Muscle of leg (tissue), 3 donors: ENCODE measurements at regions not wholly inside any gene's neighbourhood (a gene's known extent, or its start where the extent isn't known, plus 50 kb on each side); places are given as distances from the start of the nearest gene placed in this dataset.
A peak's percentile ranks its signal among the peaks of the same experiment; 100 is the strongest.

Experiments
- DNase-seq: peaks from one replicate; pipeline ENCODE4 v3.0.0; 2013
- H3K27ac ChIP-seq: one replicate; pipeline ENCODE4 v1.5.1; 2013; ENCODE audit warnings: mild to moderate bottlenecking, low read length, control low read depth
- H3K27me3 ChIP-seq: one replicate; pipeline ENCODE4 v1.6.1; 2013; ENCODE audit warnings: low read length; ENCODE audit not compliant: control insufficient read depth, insufficient read depth
- H3K36me3 ChIP-seq: one replicate; pipeline ENCODE4 v1.6.1; 2013; ENCODE audit warnings: low read length; ENCODE audit not compliant: control insufficient read depth, insufficient read depth
- H3K4me1 ChIP-seq: one replicate; pipeline ENCODE4 v1.6.1; 2013; ENCODE audit warnings: low read length; ENCODE audit not compliant: control insufficient read depth, insufficient read depth
- H3K4me3 ChIP-seq: one replicate; pipeline ENCODE4 v1.5.1; 2013; ENCODE audit warnings: low read length, control low read depth
- H3K9me3 ChIP-seq: replicated peaks from 2 replicates; pipeline ENCODE4 v1.6.1; 2013; ENCODE audit warnings: low read depth, low read length; ENCODE audit not compliant: control insufficient read depth
- WGBS: methylation state at CpG from one replicate; pipeline ENCODE4 v1.1.5; 2013; ENCODE audit warnings: missing lambda C conversion rate; ENCODE audit not compliant: insufficient coverage; 5-methylcytosine and 5-hydroxymethylcytosine counted together

DNA sequence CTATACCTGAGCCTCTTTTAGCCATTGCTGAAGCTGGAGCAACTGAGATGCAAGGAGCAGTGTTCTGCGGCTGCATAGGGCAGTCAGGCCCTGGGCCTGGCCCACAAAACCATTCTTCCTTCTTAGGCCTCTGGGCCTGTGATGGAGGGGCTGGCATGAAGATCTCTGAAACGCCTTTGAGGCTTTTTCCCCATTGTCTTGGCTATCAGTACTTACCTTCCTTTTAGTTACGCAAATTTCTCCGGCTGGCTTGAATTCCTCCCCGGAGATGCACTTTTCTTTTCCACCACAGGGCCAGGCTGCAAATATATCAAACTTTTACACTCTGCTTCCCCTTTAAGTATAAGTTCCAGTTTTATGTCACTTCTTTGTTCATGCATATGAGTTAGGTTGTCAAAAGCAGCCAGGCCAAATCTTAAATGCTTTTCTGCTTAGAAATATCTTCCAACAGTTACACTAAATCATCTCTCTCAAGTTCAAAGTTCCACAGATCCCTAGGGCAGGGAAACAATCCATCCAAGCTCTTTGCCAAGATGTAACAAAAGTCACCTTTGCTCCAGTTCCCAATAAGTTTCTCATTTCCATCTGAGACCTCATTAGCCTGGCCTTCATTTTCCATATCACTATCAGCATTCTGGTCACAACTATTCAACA is 194.4 kb upstream of the PCDH7 start:
- 47% methylated on average over 4 of the region's 5 CpGs for WGBS
- Histone ChIP-seq H3K36me3 (no peaks in the 10 kb centered on the region), H3K9me3 (no peaks in the 10 kb centered on the region), H3K4me1 (no peaks in the 10 kb centered on the region), H3K4me3 (no peak overlapping the region), H3K27me3 (no peaks in the 10 kb centered on the region), H3K27ac (no peak overlapping the region)
- peak; percentile 47 for DNase-seq

GRCh38 chr4:30535255-30535654 is 184.9 kb upstream of the PCDH7 start:
- H3K4me1 ChIP-seq: no peaks in the 10 kb centered on the region
- H3K4me3 ChIP-seq: no peak overlapping the region
- H3K27me3 ChIP-seq: no peaks in the 10 kb centered on the region
- H3K9me3 ChIP-seq: peaks cover 2% of the 10 kb centered on the region
- DNase-seq: no peak
- H3K27ac ChIP-seq: no peak overlapping the region
- H3K36me3 ChIP-seq: no peaks in the 10 kb centered on the region
- no CpG with 5 or more reads among the region's 3 CpGs for WGBS

DNA sequence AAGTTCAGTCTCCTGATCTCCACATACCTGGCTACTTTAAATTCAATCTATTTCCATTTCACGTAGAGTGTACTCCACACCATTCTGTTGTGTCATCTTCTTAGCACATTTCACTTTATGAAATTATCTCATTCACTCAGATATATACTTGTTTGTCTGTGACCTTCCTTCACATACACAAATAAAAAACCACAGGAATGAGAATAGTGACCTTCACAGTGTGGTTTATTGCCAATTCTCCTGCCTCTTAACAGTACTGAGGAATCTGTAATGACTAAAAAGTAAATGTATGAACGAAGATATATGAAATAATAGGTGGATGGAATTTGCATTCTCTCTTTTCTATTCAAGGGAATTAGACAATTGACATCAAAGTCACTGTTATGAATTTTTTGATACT is 183.9 kb upstream of the PCDH7 start:
- 100% methylated on average over 1 of the region's 2 CpGs for WGBS
- no peak for DNase-seq
- Histone ChIP-seq H3K4me1 (no peaks in the 10 kb centered on the region), H3K9me3 (peaks cover 2% of the 10 kb centered on the region), H3K27me3 (no peaks in the 10 kb centered on the region), H3K27ac (no peak overlapping the region), H3K4me3 (no peak overlapping the region), H3K36me3 (no peaks in the 10 kb centered on the region)

GRCh38 chr4:30537456-30537855 is 182.7 kb upstream of the PCDH7 start:
- Histone ChIP-seq H3K9me3 (peaks cover 2% of the 10 kb centered on the region), H3K27me3 (no peaks in the 10 kb centered on the region), H3K36me3 (no peaks in the 10 kb centered on the region), H3K4me1 (no peaks in the 10 kb centered on the region), H3K4me3 (no peak overlapping the region), H3K27ac (no peak overlapping the region)
- DNase-seq: peak; percentile 85
- 50% methylated on average over 1 of the region's 3 CpGs for WGBS

GRCh38 chr4:30538794-30539193 is 181.4 kb upstream of the PCDH7 start:
- no CpG with 5 or more reads among the region's 5 CpGs for WGBS
- Histone ChIP-seq H3K4me1 (no peaks in the 10 kb centered on the region), H3K27me3 (no peaks in the 10 kb centered on the region), H3K9me3 (peaks cover 2% of the 10 kb centered on the region), H3K4me3 (no peak overlapping the region), H3K27ac (no peak overlapping the region), H3K36me3 (no peaks in the 10 kb centered on the region)
- DNase-seq: no peak

GRCh38 chr4:30543057-30543456 is 177.1 kb upstream of the PCDH7 start:
- Histone ChIP-seq H3K36me3 (no peaks in the 10 kb centered on the region), H3K27me3 (no peaks in the 10 kb centered on the region), H3K27ac (no peak overlapping the region), H3K4me1 (no peaks in the 10 kb centered on the region), H3K9me3 (peaks cover 2% of the 10 kb centered on the region), H3K4me3 (no peak overlapping the region)
- no CpG with 5 or more reads among the region's 1 CpG for WGBS
- DNase-seq: no peak

- no peaks in the 10 kb centered on the region for H3K9me3 ChIP-seq
- no peaks in the 10 kb centered on the region for H3K36me3 ChIP-seq
- no peaks in the 10 kb centered on the region for H3K27me3 ChIP-seq
- H3K4me3 ChIP-seq: no peak overlapping the region
- no peak overlapping the region for H3K27ac ChIP-seq
- no peak for DNase-seq
- WGBS: no CpG with 5 or more reads among the region's 1 CpG
- H3K4me1 ChIP-seq: no peaks in the 10 kb centered on the region
Observed at GRCh38 chr4:30553151-30553550, 167.0 kb upstream of the PCDH7 start.

DNA sequence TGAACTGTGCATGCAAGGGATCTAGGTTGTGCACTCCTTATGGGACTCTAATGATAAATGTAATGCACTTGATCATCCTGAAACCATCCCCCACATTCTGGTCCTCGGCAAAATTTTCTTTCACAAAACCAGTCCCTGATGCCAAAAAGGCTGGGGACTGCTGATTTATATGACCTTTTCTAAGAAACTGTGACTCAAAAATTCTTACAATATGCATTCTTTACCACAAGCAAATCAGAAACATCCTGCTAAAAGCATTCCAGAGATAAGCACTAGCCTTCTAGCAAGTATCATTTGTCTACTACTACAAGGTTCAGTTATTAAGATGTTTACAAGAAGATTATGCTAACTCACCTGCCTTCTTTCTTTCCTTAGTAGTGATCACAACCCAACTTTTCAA is 166.5 kb upstream of the PCDH7 start:
- Histone ChIP-seq H3K4me1 (no peaks in the 10 kb centered on the region), H3K36me3 (no peaks in the 10 kb centered on the region), H3K27ac (no peak overlapping the region), H3K9me3 (no peaks in the 10 kb centered on the region), H3K27me3 (no peaks in the 10 kb centered on the region), H3K4me3 (no peak overlapping the region)
- DNase-seq: no peak
- no CpG with 5 or more reads among the region's 1 CpG for WGBS

- H3K27me3 ChIP-seq: no peaks in the 10 kb centered on the region
- no peak overlapping the region for H3K4me3 ChIP-seq
- DNase-seq: peak; percentile 17
- no CpG with 5 or more reads among the region's 1 CpG for WGBS
- H3K27ac ChIP-seq: no peak overlapping the region
- no peaks in the 10 kb centered on the region for H3K9me3 ChIP-seq
- no peaks in the 10 kb centered on the region for H3K36me3 ChIP-seq
- H3K4me1 ChIP-seq: no peaks in the 10 kb centered on the region
Observed at GRCh38 chr4:30555775-30556174, 164.4 kb upstream of the PCDH7 start.

DNA sequence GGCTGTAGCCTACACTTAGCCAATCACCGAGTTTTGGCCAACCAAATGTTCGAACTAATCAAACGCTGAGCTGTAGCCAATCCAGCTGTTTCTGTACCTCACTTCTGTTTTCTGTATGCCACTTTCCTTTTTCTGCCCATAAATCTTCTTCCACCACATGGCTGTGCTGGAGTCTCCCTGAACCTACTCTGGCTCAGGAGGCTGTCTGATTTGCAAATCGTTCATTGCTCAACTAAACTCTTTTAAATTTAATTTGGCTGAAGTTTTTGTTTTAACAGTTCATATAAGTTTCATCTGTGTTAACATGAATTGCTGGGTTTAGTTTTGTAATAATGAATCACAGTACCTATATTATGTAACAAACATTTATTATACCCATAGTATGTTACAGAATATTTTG is 160.7 kb upstream of the PCDH7 start:
- Histone ChIP-seq H3K27ac (no peak overlapping the region), H3K9me3 (no peaks in the 10 kb centered on the region), H3K4me1 (no peaks in the 10 kb centered on the region), H3K36me3 (no peaks in the 10 kb centered on the region), H3K4me3 (no peak overlapping the region), H3K27me3 (no peaks in the 10 kb centered on the region)
- DNase-seq: peak; percentile 5
- 76% methylated on average over 3 of the region's 4 CpGs for WGBS

GRCh38 chr4:30586850-30587249 is 133.3 kb upstream of the PCDH7 start:
- Histone ChIP-seq H3K27ac (no peak overlapping the region), H3K9me3 (no peaks in the 10 kb centered on the region), H3K4me3 (no peak overlapping the region), H3K4me1 (no peaks in the 10 kb centered on the region), H3K36me3 (no peaks in the 10 kb centered on the region), H3K27me3 (no peaks in the 10 kb centered on the region)
- no peak for DNase-seq
- WGBS: 93% methylated on average over 8 of the region's 9 CpGs
